DOHH2 (cell line): ENCODE measurements at regions not wholly inside any gene's neighbourhood (a gene's known extent, or its start where the extent isn't known, plus 50 kb on each side); places are given as distances from the start of the nearest gene placed in this dataset.

Source experiments
- H3F3A ChIP-seq: fragments of 200-600 bp; sonication (generic), shearing (Covaris generic); 2 replicates; pipeline ENCODE4 v1.6.0; 2016; ENCODE audit warnings: antibody characterized with exemption, mild to moderate bottlenecking; ENCODE audit not compliant: control insufficient read depth, insufficient read depth
- H3K27ac ChIP-seq: fragments of 200-600 bp; sonication (generic); 2 replicates; pipeline ENCODE4 v1.5.1; 2014; ENCODE audit warnings: low read depth, mild to moderate bottlenecking, low read length, moderate library complexity
- H3K27me3 ChIP-seq: fragments of 200-600 bp; sonication (generic); 2 replicates; pipeline ENCODE4 v1.6.1; 2014; ENCODE audit warnings: mild to moderate bottlenecking, low read length, mixed read lengths; ENCODE audit not compliant: control insufficient read depth
- H3K36me3 ChIP-seq: fragments of 200-600 bp; sonication (generic); 2 replicates; pipeline ENCODE4 v1.6.1; 2014; ENCODE audit warnings: mild to moderate bottlenecking, low read length, moderate library complexity, mixed read lengths; ENCODE audit not compliant: control insufficient read depth
- H3K4me1 ChIP-seq: fragments of 200-600 bp; sonication (generic); 2 replicates; pipeline ENCODE4 v1.6.1; 2014; ENCODE audit warnings: mild to moderate bottlenecking, low read length, mixed read lengths; ENCODE audit not compliant: control insufficient read depth
- H3K4me2 ChIP-seq: fragments of 200-600 bp; sonication (generic); 2 replicates; pipeline ENCODE4 v1.6.0; 2014; ENCODE audit warnings: mild to moderate bottlenecking, low read length, moderate library complexity
- H3K4me3 ChIP-seq: fragments of 200-600 bp; sonication (generic); 2 replicates; pipeline ENCODE4 v1.5.1; 2014; ENCODE audit warnings: mild to moderate bottlenecking, low read length, mixed read lengths
- H3K79me2 ChIP-seq: fragments of 200-600 bp; sonication (generic); 2 replicates; pipeline ENCODE4 v1.6.1; 2014; ENCODE audit warnings: mild to moderate bottlenecking, low read length, mixed read lengths; ENCODE audit not compliant: control insufficient read depth
- H3K9me2 ChIP-seq: fragments of 200-600 bp; sonication (generic); replicated peaks from 2 replicates; pipeline ENCODE4 v1.6.1; 2014; ENCODE audit warnings: mild to moderate bottlenecking, low read length, mixed read lengths; ENCODE audit not compliant: control insufficient read depth
- H3K9me3 ChIP-seq: fragments of 200-600 bp; sonication (generic); 2 replicates; pipeline ENCODE4 v1.6.1; 2014; ENCODE audit warnings: antibody characterized with exemption, low read length, mixed read lengths; ENCODE audit not compliant: control insufficient read depth, insufficient read depth
- H4K20me1 ChIP-seq: fragments of 200-600 bp; sonication (generic); 2 replicates; pipeline ENCODE4 v1.6.0; 2014; ENCODE audit warnings: low read depth, mild to moderate bottlenecking, antibody characterized with exemption, low read length, moderate library complexity; ENCODE audit not compliant: control insufficient read depth, insufficient read depth
- CTCF ChIP-seq: fragments of 200-600 bp; sonication (generic); IDR thresholded peaks from one replicate; pipeline ENCODE4 v1.5.1; 2014; ENCODE audit warnings: antibody characterized with exemption, mild to moderate bottlenecking, low read depth, low read length; ENCODE audit not compliant: poor library complexity, severe bottlenecking
- EZH2phosphoT487 ChIP-seq: fragments of 200-600 bp; sonication (generic); IDR thresholded peaks from 2 replicates; pipeline ENCODE4 v1.6.1; 2017; ENCODE audit warnings: borderline replicate concordance, mild to moderate bottlenecking, antibody characterized with exemption, low read length, moderate library complexity, mixed read lengths

DNA sequence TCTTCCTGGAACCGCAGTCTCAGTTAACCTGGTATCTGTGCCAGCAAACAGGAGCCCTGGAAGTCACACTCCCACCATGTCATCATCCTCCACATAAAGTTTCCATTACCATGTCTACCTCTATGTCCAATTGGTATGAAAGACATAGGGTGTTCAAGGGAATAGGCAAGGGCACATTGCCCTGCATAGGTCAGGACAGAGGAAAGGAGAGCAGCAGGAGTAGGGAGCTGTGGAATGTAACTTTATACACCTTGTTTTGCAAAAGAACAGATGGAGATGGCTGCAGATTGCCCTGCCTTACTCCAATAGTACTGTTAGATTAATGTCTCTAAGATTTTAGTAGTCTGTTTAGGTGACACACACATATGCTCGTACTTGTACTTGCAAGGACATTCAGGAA, 1056.4 kb downstream of the NTRK3 start:
- Histone ChIP-seq H3F3A (no peaks in the 10 kb centered on the region), H3K27ac (no peak overlapping the region), H4K20me1 (no peaks in the 10 kb centered on the region), H3K4me2 (no peak overlapping the region), H3K36me3 (no peaks in the 10 kb centered on the region), H3K4me3 (no peak overlapping the region), H3K9me2 (no peaks in the 10 kb centered on the region), H3K9me3 (no peaks in the 10 kb centered on the region), H3K79me2 (no peaks in the 10 kb centered on the region), H3K4me1 (no peaks in the 10 kb centered on the region), H3K27me3 (no peaks in the 10 kb centered on the region)
- TF ChIP-seq EZH2phosphoT487 (no peak), CTCF (no peak)

- TF ChIP-seq EZH2phosphoT487: no peak
- TF ChIP-seq CTCF: no peak
These were observed 1058.6 kb downstream of the NTRK3 start for GRCh38 chr15:87197981-87198380.

GRCh38 chr15:87196498-87196897, 1060.0 kb downstream of the NTRK3 start:
- no peak overlapping the region for H3K27ac ChIP-seq
- H3K36me3 ChIP-seq: no peaks in the 10 kb centered on the region

More at GRCh38 chr15:87197981-87198380, 1058.6 kb downstream of the NTRK3 start:
- Histone ChIP-seq H3K79me2 (no peaks in the 10 kb centered on the region), H4K20me1 (no peaks in the 10 kb centered on the region), H3K9me3 (no peaks in the 10 kb centered on the region), H3K9me2 (no peaks in the 10 kb centered on the region), H3K4me3 (no peak overlapping the region), H3K27me3 (no peaks in the 10 kb centered on the region), H3K36me3 (no peaks in the 10 kb centered on the region), H3K27ac (no peak overlapping the region), H3F3A (no peaks in the 10 kb centered on the region), H3K4me1 (no peaks in the 10 kb centered on the region), H3K4me2 (no peak overlapping the region)

More at GRCh38 chr15:87196498-87196897, 1060.0 kb downstream of the NTRK3 start:
- Histone ChIP-seq H3K4me1 (no peaks in the 10 kb centered on the region), H3F3A (no peaks in the 10 kb centered on the region), H3K9me2 (no peaks in the 10 kb centered on the region), H4K20me1 (no peaks in the 10 kb centered on the region), H3K79me2 (no peaks in the 10 kb centered on the region), H3K4me2 (no peak overlapping the region), H3K9me3 (no peaks in the 10 kb centered on the region), H3K27me3 (no peaks in the 10 kb centered on the region), H3K4me3 (no peak overlapping the region)
- no peak for TF ChIP-seq EZH2phosphoT487
- no peak for TF ChIP-seq CTCF
